Fibroblast of skin of back (primary cell): ENCODE measurements at regions not wholly inside any gene's neighbourhood (a gene's known extent, or its start where the extent isn't known, plus 50 kb on each side); places are given as distances from the start of the nearest gene placed in this dataset.
"Not testable (repeated sequence)": the region's sequence is repeated elsewhere in the genome, so short reads cannot be mapped to it uniquely, and the experiment has no call there.

Source experiments
- DNase-seq: peaks from one replicate; pipeline ENCODE4 v3.0.0-alpha.2; 2013

GRCh38 chr11:80726236-80726635, 1285.4 kb upstream of the TENM4 start:
- no peak for DNase-seq

GRCh38 chr11:80724366-80724765, 1283.5 kb upstream of the TENM4 start:
- DNase-seq, result no peak

GRCh38 chr11:80722629-80723028, 1281.8 kb upstream of the TENM4 start:
- peak; percentile 19 for DNase-seq

- DNase-seq, result no peak
Measured at GRCh38 chr11:80720295-80720694, 1279.5 kb upstream of the TENM4 start.

- no peak for DNase-seq
Measured at GRCh38 chr11:80719292-80719646, 1278.4 kb upstream of the TENM4 start.

GRCh38 chr11:80718611-80719291, 1277.9 kb upstream of the TENM4 start:
- no peak for DNase-seq

GRCh38 chr11:80702264-80702663, 1261.4 kb upstream of the TENM4 start:
- peak; percentile 10 for DNase-seq

GRCh38 chr11:80700386-80700785, 1259.6 kb upstream of the TENM4 start:
- no peak for DNase-seq

- not testable (repeated sequence) for DNase-seq
Measured at GRCh38 chr11:80699406-80700177, 1258.8 kb upstream of the TENM4 start.

GRCh38 chr11:80698637-80699036, 1257.8 kb upstream of the TENM4 start:
- DNase-seq, result no peak

GRCh38 chr11:80694385-80694784, 1253.6 kb upstream of the TENM4 start:
- no peak for DNase-seq

GRCh38 chr11:80687941-80688340, 1247.1 kb upstream of the TENM4 start:
- no peak for DNase-seq

GRCh38 chr11:80686889-80687288, 1246.1 kb upstream of the TENM4 start:
- no peak for DNase-seq

- no peak for DNase-seq
Measured at GRCh38 chr11:80673566-80673965, 1232.7 kb upstream of the TENM4 start.

GRCh38 chr11:80669620-80670019, 1228.8 kb upstream of the TENM4 start:
- DNase-seq, result no peak

- no peak for DNase-seq
Measured at GRCh38 chr11:80668039-80668438, 1227.2 kb upstream of the TENM4 start.

GRCh38 chr11:80655834-80656233, 1215.0 kb upstream of the TENM4 start:
- DNase-seq, result no peak

- no peak for DNase-seq
Measured at GRCh38 chr11:80650966-80651365, 1210.1 kb upstream of the TENM4 start.

- no peak for DNase-seq
Measured at GRCh38 chr11:80649186-80649585, 1208.4 kb upstream of the TENM4 start.

- DNase-seq, result no peak
Measured at GRCh38 chr11:80638296-80638695, 1197.5 kb upstream of the TENM4 start.

GRCh38 chr11:80637571-80637970, 1196.7 kb upstream of the TENM4 start:
- DNase-seq, result no peak

- DNase-seq, result no peak
Measured at GRCh38 chr11:80636999-80637398, 1196.2 kb upstream of the TENM4 start.

GRCh38 chr11:80635178-80635577, 1194.3 kb upstream of the TENM4 start:
- DNase-seq, result no peak

GRCh38 chr11:80632691-80633090, 1191.9 kb upstream of the TENM4 start:
- no peak for DNase-seq
